A549 (cell line): ENCODE measurements at regions not wholly inside any gene's neighbourhood (a gene's known extent, or its start where the extent isn't known, plus 50 kb on each side); places are given as distances from the start of the nearest gene placed in this dataset.

ENCODE experiments used
- ATAC-seq, 2 experiments: fragments of 200-7000 bp in 1 of 2; fragments of >200 bp in 1 of 2; cut with Nextera tagmentation in 1 of 2; cut with Tn5 transposase in 1 of 2; 3 replicates each; pipeline versions ENCODE4 v1.8.0 to v1.9.1; 2018 to 2020; ENCODE audit warnings: mild to moderate bottlenecking in 1 of 2, moderate library complexity in 1 of 2
- CTCF ChIA-PET: fragments of 300-600 bp; sonication (Branson Sonifier 250); formaldehyde crosslinking; extraction: SDS; loops from one replicate; lab custom pipeline; 2021; ENCODE audit warnings: antibody characterized with exemption, inconsistent platforms; lab: Yijun Ruan, JAX
- POLR2A ChIA-PET: fragments of 350-600 bp; formaldehyde crosslinking; extraction: SDS; loops from one replicate; lab custom pipeline; 2021; ENCODE audit warnings: antibody characterized with exemption, inconsistent platforms; lab: Yijun Ruan, JAX
- DNase-seq, 2 experiments: peaks; one replicate each; pipeline versions ENCODE4 v3.0.0 to v3.0.0-alpha.2; 2011 to 2016; ENCODE audit warnings: low read depth in 1 of 2, low spot score in 1 of 2
- FAIRE-seq: peaks from 2 replicates; lab custom pipeline; 2011; peaks lifted over from hg19 to GRCh38; lab: Jason Lieb, UNC
- H3K27ac ChIP-seq, 2 experiments: fragments of >200 bp; sonication (Bioruptor Twin); formaldehyde crosslinking; 3 replicates each; pipeline ENCODE4 v1.5.1; 2016 to 2017
- H3K4me1 ChIP-seq: fragments of >200 bp; sonication (Bioruptor Twin); formaldehyde crosslinking; 3 replicates; pipeline ENCODE4 v1.6.1; 2016
- H3K4me2 ChIP-seq: fragments of >200 bp; sonication (Bioruptor Twin); formaldehyde crosslinking; 3 replicates; pipeline ENCODE4 v1.6.1; 2016
- H3K4me3 ChIP-seq: fragments of >200 bp; sonication (Bioruptor Twin); formaldehyde crosslinking; 3 replicates; pipeline ENCODE4 v1.5.1; 2016
- H3K9me3 ChIP-seq: fragments of >200 bp; sonication (Bioruptor Twin); formaldehyde crosslinking; 3 replicates; pipeline ENCODE4 v1.6.1; 2016
- ATOH8 ChIP-seq: fragments of 250-450 bp; sonication (Bioruptor Pico); IDR thresholded peaks from 2 replicates; pipeline ENCODE4 v1.5.0; 2020; ENCODE audit warnings: low read depth, mild to moderate bottlenecking, moderate library complexity
- E2F6 ChIP-seq: IDR thresholded peaks from 2 replicates; pipeline ENCODE4 v1.6.1; 2012; ENCODE audit warnings: low read depth, borderline replicate concordance
- EHF ChIP-seq: fragments of 250-450 bp; sonication (Bioruptor Pico); IDR thresholded peaks from 2 replicates; pipeline ENCODE4 v1.5.0; 2020; ENCODE audit warnings: mild to moderate bottlenecking
- EHMT2 ChIP-seq: fragments of 200-600 bp; sonication (generic); IDR thresholded peaks from 2 replicates; pipeline ENCODE4 v1.6.1; 2016; ENCODE audit warnings: antibody characterized with exemption, low read depth, mild to moderate bottlenecking, moderate library complexity
- EP300 ChIP-seq, 2 experiments: fragments of >200 bp; sonication (Bioruptor Twin); formaldehyde crosslinking; IDR thresholded peaks; 2 replicates in 1 of 2; 3 replicates in 1 of 2; pipeline ENCODE4 v1.6.1; 2016 to 2017
- ESRRA ChIP-seq: fragments of 150-350 bp; IDR thresholded peaks from 2 replicates; pipeline ENCODE4 v1.6.1; 2014; ENCODE audit warnings: mild to moderate bottlenecking, low read length, borderline replicate concordance
- FOSB ChIP-seq: fragments of 250-450 bp; sonication (Bioruptor Pico); IDR thresholded peaks from 2 replicates; pipeline ENCODE4 v1.5.0; 2020; ENCODE audit warnings: mild to moderate bottlenecking, moderate library complexity
- FOSL2 ChIP-seq, 2 experiments: fragments of 450-650 bp in 1 of 2; fragments of >200 bp in 1 of 2; sonication (Bioruptor Twin) in 1 of 2; formaldehyde crosslinking; IDR thresholded peaks; 2 replicates each; pipeline versions ENCODE4 v1.5.0 to v1.6.1; 2016 to 2020; ENCODE audit warnings: mild to moderate bottlenecking in 1 of 2, moderate library complexity in 1 of 2
- FOXS1 ChIP-seq: fragments of 250-450 bp; sonication (Bioruptor Pico); IDR thresholded peaks from 2 replicates; pipeline ENCODE4 v1.5.0; 2020; ENCODE audit warnings: mild to moderate bottlenecking, moderate library complexity
- GATA3 ChIP-seq: IDR thresholded peaks from 2 replicates; pipeline ENCODE4 v1.6.1; 2012; ENCODE audit warnings: borderline replicate concordance
- HOXB13 ChIP-seq: fragments of 250-450 bp; sonication (Bioruptor Pico); IDR thresholded peaks from 2 replicates; pipeline ENCODE4 v1.5.0; 2020; ENCODE audit warnings: low read depth, mild to moderate bottlenecking, moderate library complexity
- HOXB5 ChIP-seq: fragments of 250-450 bp; sonication (Bioruptor Pico); IDR thresholded peaks from 2 replicates; pipeline ENCODE4 v1.5.0; 2020; ENCODE audit warnings: mild to moderate bottlenecking, moderate library complexity
- JUN ChIP-seq, 2 experiments: fragments of >200 bp; sonication (Bioruptor Twin); formaldehyde crosslinking; IDR thresholded peaks; 2 replicates in 1 of 2; 3 replicates in 1 of 2; pipeline ENCODE4 v1.6.1; 2016 to 2017
- JUNB ChIP-seq: fragments of >200 bp; sonication (Bioruptor Twin); formaldehyde crosslinking; IDR thresholded peaks from 2 replicates; pipeline ENCODE4 v1.6.1; 2016
- MAX ChIP-seq: IDR thresholded peaks from 2 replicates; pipeline ENCODE4 v1.6.1; 2012
- MYC ChIP-seq: IDR thresholded peaks from 2 replicates; pipeline ENCODE4 v1.6.1; 2012; ENCODE audit warnings: mild to moderate bottlenecking, inconsistent platforms, low read length, improper control_type of control experiment, borderline replicate concordance
- PBX3 ChIP-seq: IDR thresholded peaks from 2 replicates; pipeline ENCODE4 v1.6.1; 2012
- POLR2AphosphoS2 ChIP-seq: conservative IDR thresholded peaks from 2 replicates; pipeline ENCODE4 v1.6.1; 2012; ENCODE audit warnings: low read length, improper control_type of control experiment, inconsistent platforms
- RAD21 ChIP-seq, 2 experiments: fragments of >200 bp in 1 of 2; sonication (Bioruptor Twin) in 1 of 2; formaldehyde crosslinking in 1 of 2; IDR thresholded peaks in 1 of 2; conservative IDR thresholded peaks in 1 of 2; 2 replicates in 1 of 2; 3 replicates in 1 of 2; pipeline ENCODE4 v1.6.1; 2012 to 2018; ENCODE audit warnings: inconsistent platforms in 1 of 2
- RARB ChIP-seq: fragments of 250-450 bp; sonication (Bioruptor Pico); IDR thresholded peaks from 2 replicates; pipeline ENCODE4 v1.8.0; 2021; ENCODE audit warnings: mild to moderate bottlenecking, moderate library complexity
- REST ChIP-seq: fragments of 200-600 bp; sonication (generic); IDR thresholded peaks from 2 replicates; pipeline ENCODE4 v1.6.1; 2016; ENCODE audit warnings: antibody characterized with exemption, mild to moderate bottlenecking, moderate library complexity
- SMC3 ChIP-seq: fragments of >200 bp; sonication (Bioruptor Twin); formaldehyde crosslinking; IDR thresholded peaks from 3 replicates; pipeline ENCODE4 v1.6.1; 2018; ENCODE audit warnings: inconsistent platforms
- SREBF2 ChIP-seq: fragments of 450-650 bp; IDR thresholded peaks from 2 replicates; pipeline ENCODE4 v1.6.1; 2014; ENCODE audit warnings: mild to moderate bottlenecking, moderate library complexity
- TFCP2L1 ChIP-seq: fragments of 250-450 bp; sonication (Bioruptor Pico); IDR thresholded peaks from 2 replicates; pipeline ENCODE4 v1.5.0; 2021; ENCODE audit warnings: mild to moderate bottlenecking
- TP53 ChIP-seq: fragments of 250-450 bp; sonication (Bioruptor Pico); IDR thresholded peaks from 2 replicates; pipeline ENCODE4 v1.5.0; 2021; ENCODE audit warnings: mild to moderate bottlenecking, moderate library complexity
- USF2 ChIP-seq: fragments of 450-650 bp; IDR thresholded peaks from 2 replicates; pipeline ENCODE4 v1.6.1; 2014; ENCODE audit warnings: antibody characterized with exemption
- ZNF302 ChIP-seq: fragments of 250-450 bp; sonication (Bioruptor Pico); IDR thresholded peaks from 2 replicates; pipeline ENCODE4 v1.9.0; 2021; ENCODE audit warnings: inconsistent platforms, mild to moderate bottlenecking, moderate library complexity
- ZSCAN20 ChIP-seq: fragments of 250-450 bp; sonication (Bioruptor Pico); IDR thresholded peaks from 2 replicates; pipeline ENCODE4 v1.8.0; 2022; ENCODE audit warnings: mild to moderate bottlenecking, moderate library complexity
- WGBS: methylation state at CpG from one replicate; pipeline ENCODE4 v1.1.6; 2017; ENCODE audit errors: missing lambda C conversion rate; 5-methylcytosine and 5-hydroxymethylcytosine counted together

- TF ChIP-seq PBX3 (no peak), RAD21 (conservative IDR thresholded peaks at IDR 0.05 in 1 of 2, IDR thresholded peaks at IDR 0.05 in 1 of 2) (peak in 1 of 2 experiments; percentile 3; a peak in 1 of 5 replicates), TFCP2L1 (CRISPR knock-in tag) (peak; percentile 59; the same call in 1 of the 2 replicates), EHF (peak; percentile 84)
Observed at GRCh38 chr1:234961456-234962339, 166.9 kb downstream of the TOMM20 start (continued).

- peak; percentile 16 to 66; a peak in 3 of 6 replicates for ATAC-seq
- WGBS: 3% methylated on average over 12 of the region's 17 CpGs
- Histone ChIP-seq H3K4me3 (no peak overlapping the region; the same call in 2 of the 3 replicates), H3K4me1 (peaks cover 97% of the 10 kb centered on the region), H3K27ac (peak overlapping the region; percentile 93 to 96), H3K4me2 (peak overlapping the region; percentile 70), H3K9me3 (no peaks in the 10 kb centered on the region)
- peak; percentile 69 to 97 for DNase-seq
- ChIA-PET CTCF (interaction anchor here (1.4 to 1.7 kb wide), 2 partner anchors 13 to 123 kb away, joined by 5 to 6 read pairs; no protein-coding TSS in a partner anchor), POLR2A (interaction anchor here (0.5 to 4.6 kb wide), 4 partner anchors 35 to 349 kb away, joined by 3 to 66 read pairs (median 4); partner anchors contain the start of gene IRF2BP2)
- FAIRE-seq: no peak
- peak; percentile 67; the same call in 1 of the 2 replicates for TF ChIP-seq ZNF302 (CRISPR knock-in tag)
- TF ChIP-seq GATA3: peak; percentile 97
- peak; percentile 82 to 85; a peak in 3 of 5 replicates for TF ChIP-seq EP300 (IDR thresholded peaks at IDR 0.05)
- no peak for TF ChIP-seq EHMT2
- peak; percentile 79 for TF ChIP-seq MYC
- peak; percentile 85 for TF ChIP-seq HOXB5
- peak; percentile 86 for TF ChIP-seq E2F6
- TF ChIP-seq TP53 (CRISPR knock-in tag): peak; percentile 79; the same call in 1 of the 2 replicates
- TF ChIP-seq FOSL2 (IDR thresholded peaks at IDR 0.05): no peak
- peak; percentile 62; the same call in 1 of the 2 replicates for TF ChIP-seq FOSL2 (CRISPR knock-in tag; IDR thresholded peaks at IDR 0.05)
- peak; percentile 80 to 96; a peak in 4 of 5 replicates for TF ChIP-seq JUN (IDR thresholded peaks at IDR 0.05)
- TF ChIP-seq USF2: no peak
- peak; percentile 93; the same call in 1 of the 2 replicates for TF ChIP-seq ATOH8
- TF ChIP-seq FOXS1: 0 out of 2 replicates have a peak, but pooled peaks have one; percentile 25
- TF ChIP-seq FOSB (CRISPR knock-in tag): peak; percentile 42
- TF ChIP-seq HOXB13 (CRISPR knock-in tag): peak; percentile 97
- peak; percentile 65 for TF ChIP-seq JUNB
- peak; percentile 57; the same call in 2 of the 3 replicates for TF ChIP-seq SMC3
- TF ChIP-seq ESRRA: no peak
- TF ChIP-seq REST: no peak
- no peak for TF ChIP-seq SREBF2
- TF ChIP-seq MAX: peak; percentile 95
- peak; percentile 55 for TF ChIP-seq ZSCAN20 (CRISPR knock-in tag)
- TF ChIP-seq RARB (CRISPR knock-in tag): peak; percentile 74; the same call in 1 of the 2 replicates
- TF ChIP-seq RAD21 (conservative IDR thresholded peaks at IDR 0.05 in 1 of 2, IDR thresholded peaks at IDR 0.05 in 1 of 2): peak; percentile 35 to 52; a peak in 4 of 5 replicates
- no peak for TF ChIP-seq POLR2AphosphoS2
Observed at GRCh38 chr1:234960722-234961455, 167.7 kb downstream of the TOMM20 start.
